Mesenchymal stem cell (in vitro differentiated cells and primary cell): ENCODE measurements at regions not wholly inside any gene's neighbourhood (a gene's known extent, or its start where the extent isn't known, plus 50 kb on each side); places are given as distances from the start of the nearest gene placed in this dataset.

Source experiments
- DNase-seq: peaks from one replicate; pipeline ENCODE4 v3.0.0-alpha.2; 2013
- H2AFZ ChIP-seq: one replicate; pipeline ENCODE4 v1.6.1; 2013; ENCODE audit warnings: low read depth, mild to moderate bottlenecking, control low read depth, inconsistent platforms, low read length, moderate library complexity
- H2AK5ac ChIP-seq: 2 replicates; pipeline ENCODE4 v1.6.1; 2013; ENCODE audit warnings: low read length, moderate library complexity, mild to moderate bottlenecking, inconsistent platforms; ENCODE audit not compliant: severe bottlenecking
- H2BK120ac ChIP-seq: one replicate; pipeline ENCODE4 v1.6.1; 2013; ENCODE audit warnings: low read depth, mild to moderate bottlenecking, inconsistent platforms, low read length, moderate library complexity
- H2BK12ac ChIP-seq, 2 experiments: one replicate each; pipeline ENCODE4 v1.6.1; 2013; ENCODE audit warnings: inconsistent platforms in 2 of 2, low read length in 2 of 2, mild to moderate bottlenecking in 2 of 2, moderate library complexity in 2 of 2, control low read depth in 1 of 2
- H2BK15ac ChIP-seq: one replicate; pipeline ENCODE4 v1.6.1; 2013; ENCODE audit warnings: mild to moderate bottlenecking, low read depth, inconsistent platforms; ENCODE audit not compliant: poor library complexity, severe bottlenecking
- H2BK5ac ChIP-seq: 2 replicates; pipeline ENCODE4 v1.6.1; 2013; ENCODE audit warnings: low read depth, mild to moderate bottlenecking, low read length, control low read depth, inconsistent platforms; ENCODE audit not compliant: poor library complexity, severe bottlenecking
- H3K14ac ChIP-seq, 2 experiments: one replicate each; pipeline ENCODE4 v1.6.1; 2013; ENCODE audit warnings: inconsistent platforms in 2 of 2, low read length in 2 of 2, control low read depth in 1 of 2, mild to moderate bottlenecking in 1 of 2, moderate library complexity in 1 of 2
- H3K18ac ChIP-seq, 2 experiments: one replicate each; pipeline ENCODE4 v1.6.1; 2013; ENCODE audit warnings: inconsistent platforms in 2 of 2, low read length in 2 of 2, control low read depth in 1 of 2, low read depth in 1 of 2, mild to moderate bottlenecking in 1 of 2
- H3K23ac ChIP-seq, 2 experiments: one replicate each; pipeline ENCODE4 v1.6.1; 2013; ENCODE audit warnings: inconsistent platforms in 2 of 2, low read length in 2 of 2, mild to moderate bottlenecking in 2 of 2, moderate library complexity in 2 of 2, control low read depth in 1 of 2
- H3K27ac ChIP-seq: 2 replicates; pipeline ENCODE4 v1.5.1; 2013; ENCODE audit warnings: mild to moderate bottlenecking, moderate library complexity, low read length, control low read depth, inconsistent platforms; ENCODE audit not compliant: poor library complexity, severe bottlenecking
- H3K27me3 ChIP-seq, 2 experiments: 2 replicates each; pipeline versions ENCODE4 v1.6.1 to v1.7.0; 2013; ENCODE audit warnings: low read length in 2 of 2, mild to moderate bottlenecking in 2 of 2, moderate library complexity in 2 of 2, control low read depth in 1 of 2, inconsistent platforms in 1 of 2; ENCODE audit not compliant: control insufficient read depth in 1 of 2, insufficient read depth in 1 of 2
- H3K36me3 ChIP-seq, 2 experiments: 2 replicates each; pipeline versions ENCODE4 v1.6.1 to v1.7.0; 2013; ENCODE audit warnings: low read length in 2 of 2, control low read depth in 1 of 2, inconsistent platforms in 1 of 2, low read depth in 1 of 2, mild to moderate bottlenecking in 1 of 2; ENCODE audit not compliant: insufficient read depth in 2 of 2, control insufficient read depth in 1 of 2
- H3K4ac ChIP-seq, 2 experiments: one replicate each; pipeline ENCODE4 v1.6.1; 2013; ENCODE audit warnings: inconsistent platforms in 2 of 2, low read length in 2 of 2, mild to moderate bottlenecking in 2 of 2, moderate library complexity in 2 of 2, control low read depth in 1 of 2, low read depth in 1 of 2
- H3K4me1 ChIP-seq: 2 replicates; pipeline ENCODE4 v1.6.1; 2013; ENCODE audit warnings: low read depth, low read length, control low read depth; ENCODE audit not compliant: control insufficient read depth, insufficient read depth
- H3K4me2 ChIP-seq: 2 replicates; pipeline ENCODE4 v1.6.1; 2013; ENCODE audit warnings: low read length, mild to moderate bottlenecking, inconsistent platforms; ENCODE audit not compliant: poor library complexity, severe bottlenecking
- H3K4me3 ChIP-seq, 2 experiments: 2 replicates each; pipeline versions ENCODE4 v1.5.1 to v1.7.0; 2013; ENCODE audit warnings: low read length in 2 of 2, mild to moderate bottlenecking in 2 of 2, control low read depth in 1 of 2, low read depth in 1 of 2; ENCODE audit not compliant: insufficient read depth in 1 of 2
- H3K79me1 ChIP-seq: replicated peaks from 2 replicates; pipeline ENCODE4 v1.6.1; 2013; ENCODE audit warnings: mild to moderate bottlenecking, control low read depth, low read length, inconsistent platforms; ENCODE audit not compliant: poor library complexity, severe bottlenecking
- H3K9ac ChIP-seq: 2 replicates; pipeline ENCODE4 v1.7.0; 2013; ENCODE audit warnings: mild to moderate bottlenecking, low read length, moderate library complexity
- H3K9me3 ChIP-seq: 2 replicates; pipeline ENCODE4 v1.7.0; 2013; ENCODE audit warnings: mild to moderate bottlenecking, low read length; ENCODE audit not compliant: control insufficient read depth
- H4K8ac ChIP-seq: one replicate; pipeline ENCODE4 v1.6.1; 2013; ENCODE audit warnings: inconsistent platforms, mild to moderate bottlenecking, low read length, moderate library complexity
- H4K91ac ChIP-seq: one replicate; pipeline ENCODE4 v1.6.1; 2013; ENCODE audit warnings: mild to moderate bottlenecking, low read length, inconsistent platforms
- WGBS: methylation state at CpG from one replicate; pipeline ENCODE4 v1.1.7; 2013; ENCODE audit warnings: mixed read lengths; 5-methylcytosine and 5-hydroxymethylcytosine counted together

DNA sequence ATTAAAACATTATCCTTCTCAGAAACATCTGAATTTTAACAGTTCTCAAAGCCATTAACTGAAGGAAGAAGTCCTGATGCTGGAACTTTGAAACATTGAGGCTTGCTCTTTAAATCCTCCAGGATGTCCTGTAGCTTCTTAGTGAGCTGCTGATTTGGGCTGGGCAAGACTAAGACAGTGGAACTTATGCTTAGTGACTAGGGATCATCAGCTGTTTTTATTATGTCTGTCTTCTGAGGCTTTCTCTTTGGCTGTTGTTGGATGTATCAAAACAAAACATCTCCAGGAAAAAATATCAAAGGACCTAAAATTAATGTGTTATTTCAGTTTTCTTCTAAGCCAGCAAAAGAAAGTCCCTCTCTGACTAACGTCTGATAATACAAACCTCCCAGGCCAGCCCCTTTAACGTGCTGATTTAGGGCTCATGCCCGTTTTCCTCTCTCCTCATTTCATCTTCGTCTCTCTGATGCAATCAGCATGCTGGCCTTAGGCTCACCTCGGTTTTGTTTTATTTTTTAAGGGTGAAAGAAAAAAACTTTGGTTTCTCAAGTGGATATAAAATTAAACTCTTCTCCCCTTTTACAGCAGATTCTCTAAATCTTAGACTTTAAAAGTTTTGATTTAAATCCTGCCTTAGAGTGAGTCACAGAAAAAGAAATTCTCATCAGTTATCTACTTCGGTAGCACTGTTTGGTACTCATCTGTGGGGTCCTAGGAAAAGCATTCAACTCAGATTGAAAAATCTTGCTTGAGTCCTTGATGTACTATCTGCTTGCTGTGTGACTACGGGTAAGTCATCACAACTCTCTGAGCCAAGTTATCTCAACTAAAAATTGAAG lies 106.2 kb upstream of the CCDC91 start:
- Histone ChIP-seq H3K27ac (no peak overlapping the region), H3K23ac (no peak overlapping the region), H3K9ac (peak overlapping the region; percentile 74), H2BK120ac (no peak overlapping the region), H4K91ac (no peak overlapping the region), H3K9me3 (no peaks in the 10 kb centered on the region), H3K14ac (no peak overlapping the region), H2AFZ (no peak overlapping the region), H3K4me2 (no peak overlapping the region), H3K4me1 (no peaks in the 10 kb centered on the region), H2BK15ac (no peak overlapping the region), H3K36me3 (no peaks in the 10 kb centered on the region), H2AK5ac (no peak overlapping the region), H2BK12ac (no peak overlapping the region), H4K8ac (no peak overlapping the region), H3K4ac (no peak overlapping the region), H2BK5ac (no peak overlapping the region), H3K27me3 (no peaks in the 10 kb centered on the region), H3K79me1 (no peaks in the 10 kb centered on the region), H3K18ac (no peak overlapping the region), H3K4me3 (peak overlapping the region in 1 of 2 experiments; percentile 45)
- DNase-seq, result no peak
- 86% methylated on average over 4 of the region's 7 CpGs for WGBS

DNA sequence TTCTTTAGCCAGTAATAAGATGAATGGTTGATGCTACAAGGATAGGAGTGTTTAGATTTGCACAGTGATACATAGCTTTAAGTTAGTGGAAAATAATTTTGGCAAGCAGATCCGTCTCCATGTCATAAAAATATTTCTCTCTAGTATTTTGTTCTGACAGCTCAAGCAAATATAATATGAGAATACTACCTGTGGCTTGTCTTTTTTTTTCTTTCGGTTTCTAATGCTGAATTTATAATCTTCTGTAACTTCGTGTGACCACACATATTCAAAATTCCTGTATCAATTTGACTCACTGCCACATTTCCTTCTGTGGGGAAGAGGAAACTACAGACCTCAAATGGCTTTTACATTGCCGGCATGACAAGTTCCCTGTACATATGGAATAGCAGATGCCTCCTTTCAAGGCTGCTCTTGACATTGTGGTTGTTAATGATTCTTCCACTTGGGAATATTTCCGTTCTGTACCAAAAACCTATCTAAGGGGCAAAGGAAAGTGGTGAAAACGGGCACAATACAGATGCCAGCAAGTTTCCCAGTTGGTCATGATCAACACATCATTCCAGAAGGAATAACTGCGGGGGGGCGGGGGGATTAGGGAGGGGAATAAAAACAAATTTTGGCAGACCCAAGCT lies 103.6 kb upstream of the CCDC91 start:
- Histone ChIP-seq H3K23ac (no peak overlapping the region), H2BK15ac (no peak overlapping the region), H2BK120ac (no peak overlapping the region), H3K79me1 (no peaks in the 10 kb centered on the region), H4K8ac (no peak overlapping the region), H3K27me3 (no peaks in the 10 kb centered on the region), H3K9ac (no peak overlapping the region), H3K18ac (no peak overlapping the region), H3K14ac (no peak overlapping the region), H3K4me1 (no peaks in the 10 kb centered on the region), H3K9me3 (no peaks in the 10 kb centered on the region), H3K4me2 (no peak overlapping the region), H2AK5ac (no peak overlapping the region), H3K4me3 (no peak overlapping the region), H2BK5ac (no peak overlapping the region), H4K91ac (no peak overlapping the region), H3K27ac (no peak overlapping the region), H3K4ac (no peak overlapping the region), H2BK12ac (no peak overlapping the region), H3K36me3 (no peaks in the 10 kb centered on the region), H2AFZ (no peak overlapping the region)
- WGBS, result 73% methylated on average over 5 of the region's 8 CpGs
- no peak for DNase-seq

DNA sequence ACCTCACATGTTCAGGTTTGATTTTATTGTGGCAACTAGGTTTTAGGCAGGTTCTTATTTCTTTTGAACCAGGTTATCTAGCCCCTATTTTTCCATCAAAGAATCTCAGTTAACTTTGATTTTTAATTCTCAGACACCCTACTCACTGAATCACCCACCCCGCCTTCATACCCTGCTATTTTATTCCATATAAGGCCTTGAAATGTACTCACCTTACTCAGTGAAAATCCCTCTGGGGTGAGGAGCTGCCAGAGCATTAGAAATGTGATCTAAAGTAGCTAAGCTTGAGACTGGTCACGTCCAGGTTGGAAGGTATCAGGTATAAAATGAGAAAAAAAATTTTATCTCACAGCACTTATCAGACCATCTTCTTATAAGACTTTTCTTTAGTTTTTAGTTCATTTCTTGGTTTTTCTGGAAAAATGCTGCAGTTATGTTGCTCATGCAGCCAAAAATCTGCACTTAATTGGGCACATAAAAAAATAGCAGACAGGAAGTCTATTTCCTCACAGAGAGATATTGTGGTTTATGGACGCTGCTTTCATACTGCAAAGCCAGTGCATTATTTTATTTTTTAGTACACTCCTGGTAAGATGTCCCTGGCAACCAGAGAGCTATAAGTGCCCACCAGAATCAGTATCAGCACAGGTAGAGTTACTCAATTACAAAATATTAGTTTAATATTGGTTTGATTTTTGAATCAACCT lies 101.5 kb upstream of the CCDC91 start:
- no peak overlapping the region for H2AK5ac ChIP-seq
- no peak overlapping the region for H4K91ac ChIP-seq
- H3K27ac ChIP-seq, result no peak overlapping the region
- no peak overlapping the region for H3K4ac ChIP-seq
- no peaks in the 10 kb centered on the region for H3K9me3 ChIP-seq
- no peak overlapping the region for H3K4me2 ChIP-seq
- no peaks in the 10 kb centered on the region for H3K4me1 ChIP-seq
- no peaks in the 10 kb centered on the region for H3K27me3 ChIP-seq
- no peak overlapping the region for H2AFZ ChIP-seq
- no CpG with 5 or more reads among the region's 3 CpGs for WGBS
- no peak overlapping the region for H4K8ac ChIP-seq
- no peak overlapping the region for H3K14ac ChIP-seq
- H2BK15ac ChIP-seq, result no peak overlapping the region
- H2BK120ac ChIP-seq, result no peak overlapping the region
- H3K79me1 ChIP-seq, result no peaks in the 10 kb centered on the region
- H2BK5ac ChIP-seq, result no peak overlapping the region
- H3K9ac ChIP-seq, result peak overlapping the region; percentile 24
- DNase-seq, result no peak
- no peaks in the 10 kb centered on the region for H3K36me3 ChIP-seq
- no peak overlapping the region for H3K23ac ChIP-seq
- no peak overlapping the region for H3K4me3 ChIP-seq
- no peak overlapping the region for H2BK12ac ChIP-seq
- no peak overlapping the region for H3K18ac ChIP-seq

DNA sequence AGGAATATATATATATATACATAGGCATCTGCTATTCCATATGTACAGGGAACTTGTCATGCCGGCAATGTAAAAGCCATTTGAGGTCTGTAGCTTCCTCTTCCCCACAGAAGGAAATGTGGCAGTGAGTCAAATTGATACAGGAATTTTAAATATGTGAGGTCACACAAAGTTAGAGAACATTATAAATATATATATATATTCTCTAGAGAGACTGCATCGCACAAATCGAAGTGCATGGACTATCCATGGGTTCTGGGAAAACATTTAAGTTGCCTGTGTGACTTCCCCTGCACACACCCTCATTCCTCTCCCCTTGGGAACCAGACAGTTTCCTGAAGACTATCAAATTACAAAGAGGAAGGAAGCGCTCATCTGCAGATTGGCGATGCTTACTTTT lies 100.9 kb upstream of the CCDC91 start:
- Histone ChIP-seq H3K4me1 (no peaks in the 10 kb centered on the region), H3K18ac (no peak overlapping the region), H3K27me3 (no peaks in the 10 kb centered on the region), H2BK15ac (no peak overlapping the region), H3K23ac (no peak overlapping the region), H2BK5ac (no peak overlapping the region), H2AFZ (no peak overlapping the region), H3K9me3 (no peaks in the 10 kb centered on the region), H3K36me3 (no peaks in the 10 kb centered on the region), H4K91ac (no peak overlapping the region), H2BK120ac (no peak overlapping the region), H2BK12ac (no peak overlapping the region), H3K4me3 (no peak overlapping the region), H3K79me1 (no peaks in the 10 kb centered on the region), H3K4me2 (no peak overlapping the region), H3K14ac (no peak overlapping the region), H3K4ac (no peak overlapping the region), H4K8ac (no peak overlapping the region), H3K9ac (no peak overlapping the region), H3K27ac (no peak overlapping the region), H2AK5ac (no peak overlapping the region)
- 32% methylated on average over 2 of the region's 5 CpGs for WGBS
- DNase-seq, result peak; percentile 28
